OCI-LY7 (cell line): ENCODE measurements at regions not wholly inside any gene's neighbourhood (a gene's known extent, or its start where the extent isn't known, plus 50 kb on each side); places are given as distances from the start of the nearest gene placed in this dataset.

Source experiments
- BruUV-seq: library from RNA; stranded (reverse); fragments of 400-500 nt; replicated peaks from 2 replicates; lab custom pipeline; 2021; lab: Mats Ljungman, UMichigan
- CTCF ChIA-PET: fragments of 300-600 bp; sonication (Branson Sonifier 250); formaldehyde crosslinking; loops from one replicate; lab custom pipeline; 2022; ENCODE audit warnings: antibody characterized with exemption; ENCODE audit not compliant: unreplicated experiment; lab: Charles Lee
- POLR2A ChIA-PET: fragments of 300-600 bp; sonication (Branson Sonifier 250); formaldehyde crosslinking; loops from one replicate; lab custom pipeline; 2022; ENCODE audit warnings: antibody characterized with exemption; lab: Charles Lee
- DNase-seq: peaks from one replicate; pipeline ENCODE4 v3.0.0-alpha.2; 2015; ENCODE audit warnings: low spot score
- H2AFZ ChIP-seq: fragments of 200-600 bp; sonication (generic), shearing (Covaris generic); 2 replicates; pipeline ENCODE4 v1.6.1; 2014; ENCODE audit warnings: mild to moderate bottlenecking, antibody characterized with exemption, low read length, moderate library complexity
- H3K27ac ChIP-seq: fragments of 200-600 bp; sonication (generic); 2 replicates; pipeline ENCODE4 v1.5.1; 2014; ENCODE audit warnings: mixed run types, low read depth, mild to moderate bottlenecking, moderate library complexity, low read length, inconsistent platforms; ENCODE audit not compliant: poor library complexity, severe bottlenecking
- H3K36me3 ChIP-seq: fragments of 200-600 bp; sonication (generic); 2 replicates; pipeline ENCODE4 v1.6.1; 2014; ENCODE audit warnings: mild to moderate bottlenecking, antibody characterized with exemption, low read length, moderate library complexity, mixed read lengths; ENCODE audit not compliant: insufficient read depth
- H3K4me1 ChIP-seq: fragments of 200-600 bp; sonication (generic); 2 replicates; pipeline ENCODE4 v1.5.1; 2014; ENCODE audit warnings: mild to moderate bottlenecking, low read length; ENCODE audit not compliant: insufficient read depth, poor library complexity, severe bottlenecking
- H3K4me2 ChIP-seq: fragments of 200-600 bp; sonication (generic); 2 replicates; pipeline ENCODE4 v1.6.1; 2014; ENCODE audit warnings: mild to moderate bottlenecking, low read length
- H3K4me3 ChIP-seq: fragments of 200-600 bp; sonication (generic); 2 replicates; pipeline ENCODE4 v1.5.1; 2014; ENCODE audit warnings: mild to moderate bottlenecking, low read depth, low read length; ENCODE audit not compliant: poor library complexity, severe bottlenecking
- H3K79me2 ChIP-seq: fragments of 200-600 bp; sonication (generic); 2 replicates; pipeline ENCODE4 v1.6.1; 2016; ENCODE audit warnings: low read depth, mild to moderate bottlenecking, low read length, moderate library complexity, mixed read lengths; ENCODE audit not compliant: insufficient read depth
- H3K9me2 ChIP-seq: fragments of 200-600 bp; sonication (generic); 2 replicates; pipeline ENCODE4 v1.6.1; 2016; ENCODE audit warnings: mild to moderate bottlenecking, low read length, mixed read lengths; ENCODE audit not compliant: insufficient read depth
- H3K9me3 ChIP-seq: fragments of 200-600 bp; sonication (generic); 2 replicates; pipeline ENCODE4 v1.6.1; 2014; ENCODE audit warnings: mild to moderate bottlenecking, mixed run types, low read length, mixed read lengths
- H4K20me1 ChIP-seq: fragments of 200-600 bp; sonication (generic); 2 replicates; pipeline ENCODE4 v1.6.1; 2014; ENCODE audit warnings: mild to moderate bottlenecking, antibody characterized with exemption, low read length, moderate library complexity, mixed read lengths; ENCODE audit not compliant: insufficient read depth
- EZH2phosphoT487 ChIP-seq: fragments of 200-600 bp; sonication (generic); IDR thresholded peaks from 2 replicates; pipeline ENCODE4 v1.6.1; 2018; ENCODE audit warnings: low read depth, borderline replicate concordance, mild to moderate bottlenecking, mixed run types, antibody characterized with exemption, low read length, moderate library complexity, mixed read lengths
- intact Hi-C: fragments of 100-400 bp; cut with micrococcal nuclease; formaldehyde crosslinking; loops from one replicate; pipeline ENCODE4 v1.10.0; 2022; ENCODE audit not compliant: unreplicated experiment
- TF ChIP-seq, protein P1 (sequence below): fragments of 200-600 bp; sonication (generic); conservative IDR thresholded peaks from 2 replicates; pipeline ENCODE4 v1.5.1; 2014; ENCODE audit warnings: mild to moderate bottlenecking, antibody characterized with exemption, low read length, moderate library complexity, mixed read lengths

DNA sequence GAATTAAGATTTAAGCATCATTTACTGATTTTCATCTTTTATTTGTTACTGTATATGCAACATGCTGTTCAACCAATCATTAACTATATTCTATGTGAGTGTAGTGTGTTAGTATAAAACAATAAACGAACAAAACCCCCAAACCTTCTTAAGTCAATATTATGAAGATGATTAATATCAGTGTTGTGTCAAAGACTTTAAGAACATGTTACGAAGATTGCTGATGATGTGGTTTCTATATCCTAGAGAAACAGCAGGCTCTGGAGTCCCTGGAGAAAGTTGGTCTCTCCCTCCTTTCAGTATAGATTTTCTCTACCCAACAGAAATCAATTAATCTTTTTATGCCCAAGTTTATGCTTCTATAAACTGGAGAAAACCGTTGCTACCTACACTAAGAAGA, 393.8 kb upstream of the HSF2 start:
- no peaks in the 10 kb centered on the region for H3K36me3 ChIP-seq
- CTCF ChIA-PET: no interaction called here
- H3K4me2 ChIP-seq: no peak overlapping the region
- no peak for DNase-seq
- no peaks in the 10 kb centered on the region for H3K9me2 ChIP-seq
- H3K9me3 ChIP-seq: no peaks in the 10 kb centered on the region
- no TSS peak for BruUV-seq
- TF ChIP-seq EZH2phosphoT487: no peak
- TF ChIP-seq, protein P1, sequence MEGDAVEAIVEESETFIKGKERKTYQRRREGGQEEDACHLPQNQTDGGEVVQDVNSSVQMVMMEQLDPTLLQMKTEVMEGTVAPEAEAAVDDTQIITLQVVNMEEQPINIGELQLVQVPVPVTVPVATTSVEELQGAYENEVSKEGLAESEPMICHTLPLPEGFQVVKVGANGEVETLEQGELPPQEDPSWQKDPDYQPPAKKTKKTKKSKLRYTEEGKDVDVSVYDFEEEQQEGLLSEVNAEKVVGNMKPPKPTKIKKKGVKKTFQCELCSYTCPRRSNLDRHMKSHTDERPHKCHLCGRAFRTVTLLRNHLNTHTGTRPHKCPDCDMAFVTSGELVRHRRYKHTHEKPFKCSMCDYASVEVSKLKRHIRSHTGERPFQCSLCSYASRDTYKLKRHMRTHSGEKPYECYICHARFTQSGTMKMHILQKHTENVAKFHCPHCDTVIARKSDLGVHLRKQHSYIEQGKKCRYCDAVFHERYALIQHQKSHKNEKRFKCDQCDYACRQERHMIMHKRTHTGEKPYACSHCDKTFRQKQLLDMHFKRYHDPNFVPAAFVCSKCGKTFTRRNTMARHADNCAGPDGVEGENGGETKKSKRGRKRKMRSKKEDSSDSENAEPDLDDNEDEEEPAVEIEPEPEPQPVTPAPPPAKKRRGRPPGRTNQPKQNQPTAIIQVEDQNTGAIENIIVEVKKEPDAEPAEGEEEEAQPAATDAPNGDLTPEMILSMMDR: no peak
- no peak overlapping the region for H3K4me3 ChIP-seq
- H4K20me1 ChIP-seq: no peaks in the 10 kb centered on the region
- intact Hi-C loops: no loop called here
- H3K27ac ChIP-seq: no peak overlapping the region
- H3K4me1 ChIP-seq: no peaks in the 10 kb centered on the region
- H3K79me2 ChIP-seq: no peaks in the 10 kb centered on the region
- H2AFZ ChIP-seq: no peak overlapping the region
- POLR2A ChIA-PET: no interaction called here

DNA sequence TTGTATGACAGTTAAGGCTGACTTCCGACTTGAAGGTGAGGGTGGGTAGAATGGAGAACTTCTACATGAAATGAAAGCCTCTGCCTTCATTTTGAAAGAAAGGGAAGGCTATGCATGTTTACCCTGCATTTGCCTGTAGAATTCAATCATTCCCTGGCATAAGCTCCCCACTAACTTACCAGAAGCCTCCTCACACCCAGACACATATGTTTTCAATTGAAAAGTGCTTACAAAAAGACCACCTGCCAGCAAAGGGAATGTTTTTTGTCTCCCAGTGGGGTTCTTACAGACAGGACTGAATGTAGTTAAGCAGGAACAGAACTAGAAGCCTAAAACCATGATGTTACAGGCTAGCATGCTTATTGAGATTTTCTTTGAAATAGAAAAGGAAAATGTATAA, 392.1 kb upstream of the HSF2 start:
- no peak for TF ChIP-seq EZH2phosphoT487
- TF ChIP-seq, protein P1: no peak
- H4K20me1 ChIP-seq: no peaks in the 10 kb centered on the region
- no peak overlapping the region for H3K27ac ChIP-seq
- BruUV-seq: no TSS peak
- intact Hi-C loops: no loop called here
- DNase-seq: no peak
- no peaks in the 10 kb centered on the region for H3K79me2 ChIP-seq
- ChIA-PET POLR2A (no interaction called here), CTCF (no interaction called here)
- H3K4me1 ChIP-seq: no peaks in the 10 kb centered on the region
- no peaks in the 10 kb centered on the region for H3K9me3 ChIP-seq
- no peaks in the 10 kb centered on the region for H3K9me2 ChIP-seq
- H3K4me3 ChIP-seq: no peak overlapping the region
- no peak overlapping the region for H3K4me2 ChIP-seq
- H2AFZ ChIP-seq: no peak overlapping the region
- H3K36me3 ChIP-seq: no peaks in the 10 kb centered on the region

DNA sequence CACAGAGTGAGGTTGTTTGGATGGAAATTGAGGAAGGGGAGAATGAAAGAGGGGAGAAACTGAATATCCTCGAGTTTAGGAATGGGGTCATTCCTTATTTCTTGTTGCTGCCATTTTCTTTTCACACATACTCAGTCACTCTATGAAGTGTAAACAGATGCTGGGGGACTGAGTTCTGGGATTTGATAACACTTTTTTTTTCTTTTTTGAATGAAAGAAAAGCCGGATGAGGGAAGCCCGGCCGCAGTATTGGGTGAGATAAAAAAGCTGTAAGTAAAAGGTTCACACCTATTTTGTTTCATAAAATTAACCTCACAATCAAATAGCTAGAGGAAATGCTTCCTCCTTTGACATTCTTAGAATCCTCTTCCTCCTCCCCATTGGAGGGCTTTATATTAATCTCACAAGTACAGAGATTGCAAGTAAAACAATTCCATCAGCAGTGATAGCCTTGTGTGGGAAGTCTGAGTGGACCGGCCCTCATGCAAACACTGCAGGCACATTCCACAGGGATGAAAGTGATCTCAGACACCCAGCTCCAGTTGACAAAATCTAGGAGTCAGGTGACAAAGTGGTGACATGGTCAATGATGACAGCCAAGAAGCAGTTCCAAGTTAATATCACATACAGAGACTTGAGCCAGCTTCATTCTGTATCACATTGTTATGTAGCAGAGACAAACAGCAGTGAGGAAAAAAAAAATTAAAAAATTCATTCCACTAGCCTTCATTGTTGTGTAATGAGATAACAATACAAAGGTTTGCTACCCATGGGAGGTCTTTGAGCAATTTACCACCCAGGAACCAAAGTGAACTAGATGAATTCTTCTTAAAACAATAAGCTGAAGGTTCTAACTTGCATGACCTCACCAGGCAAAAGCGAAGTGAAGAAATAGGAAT, 391.1 kb upstream of the HSF2 start:
- H3K4me2 ChIP-seq: no peak overlapping the region
- POLR2A ChIA-PET: interaction anchor here (1.2 kb wide), 1 partner anchor 10 kb away, joined by 3 read pairs; no protein-coding TSS in a partner anchor
- no peak overlapping the region for H2AFZ ChIP-seq
- H3K27ac ChIP-seq: no peak overlapping the region
- no peak overlapping the region for H3K4me3 ChIP-seq
- BruUV-seq: no TSS peak
- TF ChIP-seq, protein P1: no peak
- no peaks in the 10 kb centered on the region for H3K79me2 ChIP-seq
- CTCF ChIA-PET: no interaction called here
- H3K9me3 ChIP-seq: no peaks in the 10 kb centered on the region
- no peaks in the 10 kb centered on the region for H3K9me2 ChIP-seq
- intact Hi-C loops: no loop called here
- DNase-seq: no peak
- no peaks in the 10 kb centered on the region for H3K4me1 ChIP-seq
- H4K20me1 ChIP-seq: no peaks in the 10 kb centered on the region
- no peaks in the 10 kb centered on the region for H3K36me3 ChIP-seq
